ENCODE measurements at regions not wholly inside any gene's neighbourhood (a gene's known extent, or its start where the extent isn't known, plus 50 kb on each side); places are given as distances from the start of the nearest gene placed in this dataset.

DNA sequence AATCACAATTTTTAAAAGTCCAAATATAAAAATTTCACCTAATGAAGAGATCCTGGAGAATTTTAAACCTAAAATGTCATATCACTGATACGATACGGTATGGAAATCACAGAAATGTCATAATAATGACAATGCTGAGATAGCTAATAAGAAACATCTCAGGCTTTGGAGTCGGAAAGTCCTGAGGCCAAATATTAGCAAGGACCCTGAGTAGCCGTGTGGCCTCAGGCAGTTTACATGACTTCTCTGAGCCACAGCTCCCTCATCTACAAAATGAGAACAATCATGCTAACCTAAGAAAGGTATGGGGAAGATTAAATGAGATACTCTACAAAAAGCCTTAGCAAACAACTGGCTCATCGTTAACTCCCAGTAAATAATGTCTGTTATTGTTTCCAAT is 100.9 kb upstream of the NEBL start:
- TF ChIP-seq, protein P1, sequence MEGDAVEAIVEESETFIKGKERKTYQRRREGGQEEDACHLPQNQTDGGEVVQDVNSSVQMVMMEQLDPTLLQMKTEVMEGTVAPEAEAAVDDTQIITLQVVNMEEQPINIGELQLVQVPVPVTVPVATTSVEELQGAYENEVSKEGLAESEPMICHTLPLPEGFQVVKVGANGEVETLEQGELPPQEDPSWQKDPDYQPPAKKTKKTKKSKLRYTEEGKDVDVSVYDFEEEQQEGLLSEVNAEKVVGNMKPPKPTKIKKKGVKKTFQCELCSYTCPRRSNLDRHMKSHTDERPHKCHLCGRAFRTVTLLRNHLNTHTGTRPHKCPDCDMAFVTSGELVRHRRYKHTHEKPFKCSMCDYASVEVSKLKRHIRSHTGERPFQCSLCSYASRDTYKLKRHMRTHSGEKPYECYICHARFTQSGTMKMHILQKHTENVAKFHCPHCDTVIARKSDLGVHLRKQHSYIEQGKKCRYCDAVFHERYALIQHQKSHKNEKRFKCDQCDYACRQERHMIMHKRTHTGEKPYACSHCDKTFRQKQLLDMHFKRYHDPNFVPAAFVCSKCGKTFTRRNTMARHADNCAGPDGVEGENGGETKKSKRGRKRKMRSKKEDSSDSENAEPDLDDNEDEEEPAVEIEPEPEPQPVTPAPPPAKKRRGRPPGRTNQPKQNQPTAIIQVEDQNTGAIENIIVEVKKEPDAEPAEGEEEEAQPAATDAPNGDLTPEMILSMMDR (IDR thresholded peaks at IDR 0.05), result no peak
- no peak for TF ChIP-seq POLR2A (IDR thresholded peaks at IDR 0.05)
